ENCODE measurements at regions not wholly inside any gene's neighbourhood (a gene's known extent, or its start where the extent isn't known, plus 50 kb on each side); places are given as distances from the start of the nearest gene placed in this dataset.
A peak's percentile ranks its signal among the peaks of the same experiment; 100 is the strongest.

- Histone ChIP-seq H3K36me3 (ENCODE audit: insufficient read depth) (0 out of 2 replicates have a peak, but pooled peaks cover 5% of the 10 kb centered on the region), H4K20me1 (replicated peaks; ENCODE audit: insufficient read depth) (no peaks in the 10 kb centered on the region), H2AFZ (peak overlapping the region; percentile 48; the same call in 1 of the 2 replicates), H3F3A (replicated peaks; ENCODE audit: low read depth) (no peaks in the 10 kb centered on the region), H3K4me1 (ENCODE audit: insufficient read depth) (no peaks in the 10 kb centered on the region), H3K27ac (ENCODE audit: low read depth) (no peak overlapping the region), H3K9me2 (ENCODE audit: insufficient read depth) (no peaks in the 10 kb centered on the region; the same call in 1 of the 2 replicates), H3K79me2 (replicated peaks; ENCODE audit: insufficient read depth) (no peaks in the 10 kb centered on the region), H3K4me3 (no peak overlapping the region), H3K4me2 (no peak overlapping the region), H3K27me3 (ENCODE audit: insufficient read depth) (no peaks in the 10 kb centered on the region)
- DNase-seq (ENCODE audit: low spot score): no peak
- no peak for ATAC-seq
- Mint-ChIP-seq H3K27ac (no peak overlapping the region), H3K36me3 (ENCODE audit: low read depth) (peaks cover 13% of the 10 kb centered on the region; the same call in 2 of the 3 replicates), H3K4me1 (no peaks in the 10 kb centered on the region), H3K27me3 (ENCODE audit: insufficient read depth, low read depth, poor library complexity) (no peaks in the 10 kb centered on the region), H3K9me3 (peaks cover 17% of the 10 kb centered on the region), H3K4me3 (no peak overlapping the region)
- TF ChIP-seq NANOG (IDR thresholded peaks at IDR 0.05; ENCODE audit: borderline replicate concordance) (no peak), STAT1 (IDR thresholded peaks at IDR 0.05; ENCODE audit: unreplicated experiment) (no peak), POLR2AphosphoS5 (IDR thresholded peaks at IDR 0.05; ENCODE audit: low read depth) (no peak), EZH2 (IDR thresholded peaks at IDR 0.05; ENCODE audit: low read depth, unreplicated experiment) (no peak), ETS1 (IDR thresholded peaks at IDR 0.05) (no peak), ZNF114 (CRISPR knock-in tag; IDR thresholded peaks at IDR 0.05) (no peak), ZNF331 (CRISPR knock-in tag; IDR thresholded peaks at IDR 0.05; ENCODE audit: low read depth) (no peak), EZH2phosphoT487 (IDR thresholded peaks at IDR 0.05; ENCODE audit: unreplicated experiment) (no peak), ZNF462 (CRISPR knock-in tag; IDR thresholded peaks at IDR 0.05) (no peak), CREB1 (CRISPR knock-in tag; IDR thresholded peaks at IDR 0.05; ENCODE audit: low read depth) (no peak), JUNB (IDR thresholded peaks at IDR 0.05; ENCODE audit: unreplicated experiment) (no peak)
- TF ChIP-seq, protein P1, sequence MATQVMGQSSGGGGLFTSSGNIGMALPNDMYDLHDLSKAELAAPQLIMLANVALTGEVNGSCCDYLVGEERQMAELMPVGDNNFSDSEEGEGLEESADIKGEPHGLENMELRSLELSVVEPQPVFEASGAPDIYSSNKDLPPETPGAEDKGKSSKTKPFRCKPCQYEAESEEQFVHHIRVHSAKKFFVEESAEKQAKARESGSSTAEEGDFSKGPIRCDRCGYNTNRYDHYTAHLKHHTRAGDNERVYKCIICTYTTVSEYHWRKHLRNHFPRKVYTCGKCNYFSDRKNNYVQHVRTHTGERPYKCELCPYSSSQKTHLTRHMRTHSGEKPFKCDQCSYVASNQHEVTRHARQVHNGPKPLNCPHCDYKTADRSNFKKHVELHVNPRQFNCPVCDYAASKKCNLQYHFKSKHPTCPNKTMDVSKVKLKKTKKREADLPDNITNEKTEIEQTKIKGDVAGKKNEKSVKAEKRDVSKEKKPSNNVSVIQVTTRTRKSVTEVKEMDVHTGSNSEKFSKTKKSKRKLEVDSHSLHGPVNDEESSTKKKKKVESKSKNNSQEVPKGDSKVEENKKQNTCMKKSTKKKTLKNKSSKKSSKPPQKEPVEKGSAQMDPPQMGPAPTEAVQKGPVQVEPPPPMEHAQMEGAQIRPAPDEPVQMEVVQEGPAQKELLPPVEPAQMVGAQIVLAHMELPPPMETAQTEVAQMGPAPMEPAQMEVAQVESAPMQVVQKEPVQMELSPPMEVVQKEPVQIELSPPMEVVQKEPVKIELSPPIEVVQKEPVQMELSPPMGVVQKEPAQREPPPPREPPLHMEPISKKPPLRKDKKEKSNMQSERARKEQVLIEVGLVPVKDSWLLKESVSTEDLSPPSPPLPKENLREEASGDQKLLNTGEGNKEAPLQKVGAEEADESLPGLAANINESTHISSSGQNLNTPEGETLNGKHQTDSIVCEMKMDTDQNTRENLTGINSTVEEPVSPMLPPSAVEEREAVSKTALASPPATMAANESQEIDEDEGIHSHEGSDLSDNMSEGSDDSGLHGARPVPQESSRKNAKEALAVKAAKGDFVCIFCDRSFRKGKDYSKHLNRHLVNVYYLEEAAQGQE (IDR thresholded peaks at IDR 0.05; ENCODE audit: unreplicated experiment): no peak
- TF ChIP-seq, protein P2, sequence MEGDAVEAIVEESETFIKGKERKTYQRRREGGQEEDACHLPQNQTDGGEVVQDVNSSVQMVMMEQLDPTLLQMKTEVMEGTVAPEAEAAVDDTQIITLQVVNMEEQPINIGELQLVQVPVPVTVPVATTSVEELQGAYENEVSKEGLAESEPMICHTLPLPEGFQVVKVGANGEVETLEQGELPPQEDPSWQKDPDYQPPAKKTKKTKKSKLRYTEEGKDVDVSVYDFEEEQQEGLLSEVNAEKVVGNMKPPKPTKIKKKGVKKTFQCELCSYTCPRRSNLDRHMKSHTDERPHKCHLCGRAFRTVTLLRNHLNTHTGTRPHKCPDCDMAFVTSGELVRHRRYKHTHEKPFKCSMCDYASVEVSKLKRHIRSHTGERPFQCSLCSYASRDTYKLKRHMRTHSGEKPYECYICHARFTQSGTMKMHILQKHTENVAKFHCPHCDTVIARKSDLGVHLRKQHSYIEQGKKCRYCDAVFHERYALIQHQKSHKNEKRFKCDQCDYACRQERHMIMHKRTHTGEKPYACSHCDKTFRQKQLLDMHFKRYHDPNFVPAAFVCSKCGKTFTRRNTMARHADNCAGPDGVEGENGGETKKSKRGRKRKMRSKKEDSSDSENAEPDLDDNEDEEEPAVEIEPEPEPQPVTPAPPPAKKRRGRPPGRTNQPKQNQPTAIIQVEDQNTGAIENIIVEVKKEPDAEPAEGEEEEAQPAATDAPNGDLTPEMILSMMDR (conservative IDR thresholded peaks at IDR 0.05; ENCODE audit: low read depth in 2 of 2): no peak
Observed at GRCh38 chr6:142507065-142507464, 205.3 kb downstream of the ADGRG6 start.
